Coronary artery (tissue), 2 donors: ENCODE measurements at regions not wholly inside any gene's neighbourhood (a gene's known extent, or its start where the extent isn't known, plus 50 kb on each side); places are given as distances from the start of the nearest gene placed in this dataset.

Experiments
- DNase-seq: peaks from one replicate; pipeline ENCODE4 v3.0.0-alpha.2; 2017; ENCODE audit warnings: low spot score
- H3K27ac ChIP-seq, 2 donors: fragments of 200-600 bp; sonication (generic); one replicate each; pipeline ENCODE4 v1.5.1; 2016 to 2019
- H3K4me3 ChIP-seq: fragments of 200-600 bp; sonication (generic); 2 replicates; pipeline ENCODE4 v1.5.1; 2016; ENCODE audit warnings: mild to moderate bottlenecking, moderate library complexity
- CTCF ChIP-seq: fragments of 200-600 bp; sonication (generic); IDR thresholded peaks from one replicate; pipeline ENCODE4 v1.5.1; 2019; ENCODE audit warnings: antibody characterized with exemption

GRCh38 chr7:19537942-19538401 is 170.9 kb downstream of the POLR1F start:
- peak overlapping the region; percentile 2 for H3K4me3 ChIP-seq
- H3K27ac ChIP-seq, result peak overlapping the region in 1 of 2 donors; percentile 63
- no peak for DNase-seq

GRCh38 chr7:19533266-19533665 is 175.6 kb downstream of the POLR1F start:
- Histone ChIP-seq H3K4me3 (no peak overlapping the region), H3K27ac (no peak overlapping the region)
- TF ChIP-seq CTCF, result no peak
- no peak for DNase-seq

More at GRCh38 chr7:19537942-19538401, 170.9 kb downstream of the POLR1F start:
- no peak for TF ChIP-seq CTCF

GRCh38 chr7:19530852-19531251 is 178.0 kb downstream of the POLR1F start:
- no peak for DNase-seq
- TF ChIP-seq CTCF, result no peak
- H3K27ac ChIP-seq, result no peak overlapping the region
- H3K4me3 ChIP-seq, result no peak overlapping the region

GRCh38 chr7:19530261-19530660 is 178.6 kb downstream of the POLR1F start:
- TF ChIP-seq CTCF, result no peak
- no peak for DNase-seq
- no peak overlapping the region for H3K4me3 ChIP-seq
- no peak overlapping the region for H3K27ac ChIP-seq

GRCh38 chr7:19526639-19527038 is 182.2 kb downstream of the POLR1F start:
- Histone ChIP-seq H3K27ac (no peak overlapping the region), H3K4me3 (no peak overlapping the region)
- no peak for DNase-seq
- no peak for TF ChIP-seq CTCF

GRCh38 chr7:19522486-19522885 is 186.4 kb downstream of the POLR1F start:
- no peak overlapping the region for H3K27ac ChIP-seq

More at GRCh38 chr7:19522486-19522885, 186.4 kb downstream of the POLR1F start:
- DNase-seq, result no peak
- no peak for TF ChIP-seq CTCF
- no peak overlapping the region for H3K4me3 ChIP-seq
